ENCODE measurements at regions not wholly inside any gene's neighbourhood (a gene's known extent, or its start where the extent isn't known, plus 50 kb on each side); places are given as distances from the start of the nearest gene placed in this dataset.

DNA sequence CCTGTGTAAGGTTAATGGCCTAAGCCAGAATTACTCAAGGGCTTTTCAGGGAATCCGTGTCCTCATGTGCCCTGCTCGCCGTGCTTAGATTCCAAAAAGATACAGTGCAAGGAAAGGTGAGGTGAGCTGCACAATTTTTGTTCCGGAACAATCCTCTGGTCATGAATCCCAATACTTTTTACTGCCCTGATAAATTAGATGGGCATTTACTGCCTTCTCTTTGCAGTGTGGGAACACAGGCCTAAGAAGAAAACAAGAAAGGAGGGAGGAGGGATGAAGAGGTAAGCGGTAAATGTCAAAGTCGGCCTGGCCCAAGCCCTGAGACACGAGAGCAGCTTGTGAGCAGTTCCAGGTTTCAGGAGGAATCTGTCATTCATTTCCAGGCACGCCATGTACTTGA is 390.9 kb upstream of the SULF2 start:
- H3K4me1 ChIP-seq (ENCODE audit: low read depth): no peaks in the 10 kb centered on the region

DNA sequence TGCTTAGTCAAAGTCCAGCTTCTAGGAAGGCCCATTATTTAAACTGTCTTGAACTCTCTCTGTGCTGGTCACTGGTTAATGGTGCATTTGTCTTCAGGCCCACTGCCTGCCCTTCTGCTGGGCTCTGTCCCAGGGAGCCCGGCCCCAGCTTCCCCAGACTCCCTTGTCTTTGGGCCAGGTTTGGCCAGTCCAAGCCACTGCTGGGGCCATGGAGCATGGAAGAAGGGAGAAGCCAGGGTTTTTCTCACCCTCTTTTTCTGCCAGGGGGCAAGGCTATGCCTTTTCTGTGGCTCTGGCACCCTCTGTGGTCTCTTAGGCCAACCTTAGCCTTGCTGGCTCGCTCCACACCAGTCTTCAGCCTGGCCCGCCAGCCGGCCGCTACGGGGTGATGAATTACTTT is 390.0 kb upstream of the SULF2 start:
- H3K36me3 ChIP-seq: no peaks in the 10 kb centered on the region
- DNase-seq (ENCODE audit: low read depth in 1 of 2, low spot score in 1 of 2): no peak
- H3K27ac ChIP-seq: no peak overlapping the region
- H3K9me3 ChIP-seq (ENCODE audit: low read depth): no peaks in the 10 kb centered on the region
- H3K4me3 ChIP-seq: no peak overlapping the region
- TF ChIP-seq, protein P1, sequence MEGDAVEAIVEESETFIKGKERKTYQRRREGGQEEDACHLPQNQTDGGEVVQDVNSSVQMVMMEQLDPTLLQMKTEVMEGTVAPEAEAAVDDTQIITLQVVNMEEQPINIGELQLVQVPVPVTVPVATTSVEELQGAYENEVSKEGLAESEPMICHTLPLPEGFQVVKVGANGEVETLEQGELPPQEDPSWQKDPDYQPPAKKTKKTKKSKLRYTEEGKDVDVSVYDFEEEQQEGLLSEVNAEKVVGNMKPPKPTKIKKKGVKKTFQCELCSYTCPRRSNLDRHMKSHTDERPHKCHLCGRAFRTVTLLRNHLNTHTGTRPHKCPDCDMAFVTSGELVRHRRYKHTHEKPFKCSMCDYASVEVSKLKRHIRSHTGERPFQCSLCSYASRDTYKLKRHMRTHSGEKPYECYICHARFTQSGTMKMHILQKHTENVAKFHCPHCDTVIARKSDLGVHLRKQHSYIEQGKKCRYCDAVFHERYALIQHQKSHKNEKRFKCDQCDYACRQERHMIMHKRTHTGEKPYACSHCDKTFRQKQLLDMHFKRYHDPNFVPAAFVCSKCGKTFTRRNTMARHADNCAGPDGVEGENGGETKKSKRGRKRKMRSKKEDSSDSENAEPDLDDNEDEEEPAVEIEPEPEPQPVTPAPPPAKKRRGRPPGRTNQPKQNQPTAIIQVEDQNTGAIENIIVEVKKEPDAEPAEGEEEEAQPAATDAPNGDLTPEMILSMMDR (IDR thresholded peaks at IDR 0.05; ENCODE audit: low read depth, low read length): no peak
- H3K27me3 ChIP-seq: no peaks in the 10 kb centered on the region
- H3K4me1 ChIP-seq (ENCODE audit: low read depth): no peaks in the 10 kb centered on the region

More for the DNA sequence above, 390.9 kb upstream of the SULF2 start:
- Histone ChIP-seq H3K27me3 (no peaks in the 10 kb centered on the region), H3K27ac (no peak overlapping the region), H3K4me3 (no peak overlapping the region), H3K36me3 (no peaks in the 10 kb centered on the region), H3K9me3 (ENCODE audit: low read depth) (no peaks in the 10 kb centered on the region)
- TF ChIP-seq, protein P1 (IDR thresholded peaks at IDR 0.05; ENCODE audit: low read depth, low read length): no peak
- no peak for DNase-seq (ENCODE audit: low read depth in 1 of 2, low spot score in 1 of 2)

DNA sequence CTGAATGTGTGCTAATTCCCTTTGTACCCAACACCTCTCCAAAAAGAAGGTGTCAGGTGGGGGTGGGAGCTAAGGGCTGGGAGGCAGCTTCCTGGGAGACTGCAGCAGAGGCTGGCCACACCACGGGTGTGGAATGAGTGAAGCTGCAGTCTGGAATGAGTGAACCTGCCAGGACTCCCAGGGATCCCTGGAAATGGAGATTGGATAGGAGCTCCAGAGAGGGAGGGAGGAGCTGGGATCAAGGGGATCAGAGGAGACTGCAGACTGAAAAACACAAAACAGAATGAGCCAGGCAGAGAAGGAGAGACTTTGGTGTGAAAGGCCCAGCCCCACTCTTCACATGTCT is 387.0 kb upstream of the SULF2 start:
- DNase-seq (ENCODE audit: low read depth in 1 of 2, low spot score in 1 of 2): no peak
- TF ChIP-seq, protein P1 (IDR thresholded peaks at IDR 0.05; ENCODE audit: low read depth, low read length): no peak
- Histone ChIP-seq H3K27me3 (no peaks in the 10 kb centered on the region), H3K4me3 (no peak overlapping the region), H3K36me3 (no peaks in the 10 kb centered on the region), H3K27ac (no peak overlapping the region), H3K9me3 (ENCODE audit: low read depth) (no peaks in the 10 kb centered on the region), H3K4me1 (ENCODE audit: low read depth) (no peaks in the 10 kb centered on the region)

DNA sequence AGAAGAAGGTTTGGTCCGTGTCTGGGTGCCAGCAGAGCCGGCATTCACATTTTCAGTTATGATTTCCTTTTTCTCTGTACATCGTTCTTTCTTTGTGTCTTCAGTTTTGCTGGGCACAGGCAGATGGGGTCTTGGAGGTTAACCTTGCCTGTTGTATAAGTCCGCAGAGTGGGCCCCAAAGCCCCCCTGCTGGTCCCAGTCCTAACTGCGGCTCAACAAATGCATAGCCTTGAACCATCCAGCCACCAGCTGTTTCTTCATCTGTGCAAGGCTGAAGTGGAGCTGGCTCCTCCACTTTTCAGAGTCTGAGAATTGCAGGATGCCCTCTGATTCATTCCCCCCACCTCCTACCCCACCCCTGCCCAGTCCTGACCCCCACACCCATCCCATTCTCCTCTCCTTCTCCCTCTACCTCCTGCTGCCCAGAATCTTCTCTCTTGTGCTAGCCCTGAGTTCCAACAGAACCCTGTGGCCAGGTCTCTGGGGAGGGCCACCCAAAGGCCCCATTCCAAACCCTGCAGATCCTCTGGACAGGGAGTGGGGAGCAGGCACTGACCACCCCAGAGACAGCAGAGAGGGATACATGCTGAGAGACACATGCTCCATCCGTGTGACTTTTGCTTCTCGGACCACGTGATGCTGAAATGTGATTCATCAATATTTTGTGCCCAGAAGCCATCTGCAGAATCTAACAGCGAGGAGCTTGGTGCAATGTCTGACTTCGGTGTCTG is 386.5 kb upstream of the SULF2 start:
- no peak for DNase-seq (ENCODE audit: low read depth in 1 of 2, low spot score in 1 of 2)
- H3K4me1 ChIP-seq (ENCODE audit: low read depth): no peaks in the 10 kb centered on the region
- TF ChIP-seq, protein P1 (IDR thresholded peaks at IDR 0.05; ENCODE audit: low read depth, low read length): no peak

GRCh38 chr20:48171071-48171470 is 385.8 kb upstream of the SULF2 start:
- Histone ChIP-seq H3K9me3 (ENCODE audit: low read depth) (no peaks in the 10 kb centered on the region), H3K4me3 (no peak overlapping the region), H3K27ac (no peak overlapping the region), H3K27me3 (no peaks in the 10 kb centered on the region), H3K36me3 (no peaks in the 10 kb centered on the region), H3K4me1 (ENCODE audit: low read depth) (no peaks in the 10 kb centered on the region)
- no peak for DNase-seq (ENCODE audit: low read depth in 1 of 2, low spot score in 1 of 2)
- TF ChIP-seq, protein P1 (IDR thresholded peaks at IDR 0.05; ENCODE audit: low read depth, low read length): no peak

More for the DNA sequence above, 386.5 kb upstream of the SULF2 start:
- Histone ChIP-seq H3K27ac (no peak overlapping the region), H3K36me3 (no peaks in the 10 kb centered on the region), H3K9me3 (ENCODE audit: low read depth) (no peaks in the 10 kb centered on the region), H3K27me3 (no peaks in the 10 kb centered on the region), H3K4me3 (no peak overlapping the region)
